OCI-LY7 (cell line): ENCODE measurements at regions not wholly inside any gene's neighbourhood (a gene's known extent, or its start where the extent isn't known, plus 50 kb on each side); places are given as distances from the start of the nearest gene placed in this dataset.

Experiments
- CTCF ChIP-seq: fragments of 200-600 bp; sonication (generic); conservative IDR thresholded peaks from 2 replicates; pipeline ENCODE4 v1.5.1; 2014; ENCODE audit warnings: mild to moderate bottlenecking, antibody characterized with exemption, low read length, moderate library complexity, mixed read lengths
- EZH2phosphoT487 ChIP-seq: fragments of 200-600 bp; sonication (generic); IDR thresholded peaks from 2 replicates; pipeline ENCODE4 v1.6.1; 2018; ENCODE audit warnings: low read depth, borderline replicate concordance, mild to moderate bottlenecking, mixed run types, antibody characterized with exemption, low read length, moderate library complexity, mixed read lengths

GRCh38 chr13:33934951-33935371 is 117.0 kb downstream of the RFC3 start:
- no peak for TF ChIP-seq EZH2phosphoT487
- TF ChIP-seq CTCF = no peak
